ENCODE measurements at regions not wholly inside any gene's neighbourhood (a gene's known extent, or its start where the extent isn't known, plus 50 kb on each side); places are given as distances from the start of the nearest gene placed in this dataset.

GRCh38 chr9:2281031-2281802 is 266.1 kb downstream of the SMARCA2 start:
- peak overlapping the region; percentile 99 for H3K27ac ChIP-seq (ENCODE audit: low read depth)
- H3K27me3 ChIP-seq (ENCODE audit: insufficient read depth), result no peaks in the 10 kb centered on the region
- H2AFZ ChIP-seq, result no peak overlapping the region
- peak; percentile 98 for DNase-seq (ENCODE audit: low spot score)
- Mint-ChIP-seq H3K27ac (no peak overlapping the region), H3K27me3 (ENCODE audit: insufficient read depth, low read depth, poor library complexity) (peaks cover 9% of the 10 kb centered on the region), H3K36me3 (ENCODE audit: low read depth) (peaks cover 6% of the 10 kb centered on the region; the same call in 1 of the 3 replicates), H3K4me3 (no peak overlapping the region), H3K9me3 (no peaks in the 10 kb centered on the region; the same call in 2 of the 3 replicates), H3K4me1 (peaks cover 30% of the 10 kb centered on the region)
- H3K4me2 ChIP-seq, result peak overlapping the region; percentile 13; the same call in 1 of the 2 replicates
- ATAC-seq, result peak; percentile 97
- peaks cover 28% of the 10 kb centered on the region for H3K4me1 ChIP-seq (ENCODE audit: insufficient read depth)
- no peaks in the 10 kb centered on the region for H4K20me1 ChIP-seq (replicated peaks; ENCODE audit: insufficient read depth)
- no peaks in the 10 kb centered on the region for H3K9me2 ChIP-seq (ENCODE audit: insufficient read depth)
- peaks cover 11% of the 10 kb centered on the region for H3F3A ChIP-seq (replicated peaks; ENCODE audit: low read depth)
- H3K79me2 ChIP-seq (replicated peaks; ENCODE audit: insufficient read depth), result no peaks in the 10 kb centered on the region
- no peak for TF ChIP-seq ZNF114 (CRISPR knock-in tag; IDR thresholded peaks at IDR 0.05)
- TF ChIP-seq, protein P1, sequence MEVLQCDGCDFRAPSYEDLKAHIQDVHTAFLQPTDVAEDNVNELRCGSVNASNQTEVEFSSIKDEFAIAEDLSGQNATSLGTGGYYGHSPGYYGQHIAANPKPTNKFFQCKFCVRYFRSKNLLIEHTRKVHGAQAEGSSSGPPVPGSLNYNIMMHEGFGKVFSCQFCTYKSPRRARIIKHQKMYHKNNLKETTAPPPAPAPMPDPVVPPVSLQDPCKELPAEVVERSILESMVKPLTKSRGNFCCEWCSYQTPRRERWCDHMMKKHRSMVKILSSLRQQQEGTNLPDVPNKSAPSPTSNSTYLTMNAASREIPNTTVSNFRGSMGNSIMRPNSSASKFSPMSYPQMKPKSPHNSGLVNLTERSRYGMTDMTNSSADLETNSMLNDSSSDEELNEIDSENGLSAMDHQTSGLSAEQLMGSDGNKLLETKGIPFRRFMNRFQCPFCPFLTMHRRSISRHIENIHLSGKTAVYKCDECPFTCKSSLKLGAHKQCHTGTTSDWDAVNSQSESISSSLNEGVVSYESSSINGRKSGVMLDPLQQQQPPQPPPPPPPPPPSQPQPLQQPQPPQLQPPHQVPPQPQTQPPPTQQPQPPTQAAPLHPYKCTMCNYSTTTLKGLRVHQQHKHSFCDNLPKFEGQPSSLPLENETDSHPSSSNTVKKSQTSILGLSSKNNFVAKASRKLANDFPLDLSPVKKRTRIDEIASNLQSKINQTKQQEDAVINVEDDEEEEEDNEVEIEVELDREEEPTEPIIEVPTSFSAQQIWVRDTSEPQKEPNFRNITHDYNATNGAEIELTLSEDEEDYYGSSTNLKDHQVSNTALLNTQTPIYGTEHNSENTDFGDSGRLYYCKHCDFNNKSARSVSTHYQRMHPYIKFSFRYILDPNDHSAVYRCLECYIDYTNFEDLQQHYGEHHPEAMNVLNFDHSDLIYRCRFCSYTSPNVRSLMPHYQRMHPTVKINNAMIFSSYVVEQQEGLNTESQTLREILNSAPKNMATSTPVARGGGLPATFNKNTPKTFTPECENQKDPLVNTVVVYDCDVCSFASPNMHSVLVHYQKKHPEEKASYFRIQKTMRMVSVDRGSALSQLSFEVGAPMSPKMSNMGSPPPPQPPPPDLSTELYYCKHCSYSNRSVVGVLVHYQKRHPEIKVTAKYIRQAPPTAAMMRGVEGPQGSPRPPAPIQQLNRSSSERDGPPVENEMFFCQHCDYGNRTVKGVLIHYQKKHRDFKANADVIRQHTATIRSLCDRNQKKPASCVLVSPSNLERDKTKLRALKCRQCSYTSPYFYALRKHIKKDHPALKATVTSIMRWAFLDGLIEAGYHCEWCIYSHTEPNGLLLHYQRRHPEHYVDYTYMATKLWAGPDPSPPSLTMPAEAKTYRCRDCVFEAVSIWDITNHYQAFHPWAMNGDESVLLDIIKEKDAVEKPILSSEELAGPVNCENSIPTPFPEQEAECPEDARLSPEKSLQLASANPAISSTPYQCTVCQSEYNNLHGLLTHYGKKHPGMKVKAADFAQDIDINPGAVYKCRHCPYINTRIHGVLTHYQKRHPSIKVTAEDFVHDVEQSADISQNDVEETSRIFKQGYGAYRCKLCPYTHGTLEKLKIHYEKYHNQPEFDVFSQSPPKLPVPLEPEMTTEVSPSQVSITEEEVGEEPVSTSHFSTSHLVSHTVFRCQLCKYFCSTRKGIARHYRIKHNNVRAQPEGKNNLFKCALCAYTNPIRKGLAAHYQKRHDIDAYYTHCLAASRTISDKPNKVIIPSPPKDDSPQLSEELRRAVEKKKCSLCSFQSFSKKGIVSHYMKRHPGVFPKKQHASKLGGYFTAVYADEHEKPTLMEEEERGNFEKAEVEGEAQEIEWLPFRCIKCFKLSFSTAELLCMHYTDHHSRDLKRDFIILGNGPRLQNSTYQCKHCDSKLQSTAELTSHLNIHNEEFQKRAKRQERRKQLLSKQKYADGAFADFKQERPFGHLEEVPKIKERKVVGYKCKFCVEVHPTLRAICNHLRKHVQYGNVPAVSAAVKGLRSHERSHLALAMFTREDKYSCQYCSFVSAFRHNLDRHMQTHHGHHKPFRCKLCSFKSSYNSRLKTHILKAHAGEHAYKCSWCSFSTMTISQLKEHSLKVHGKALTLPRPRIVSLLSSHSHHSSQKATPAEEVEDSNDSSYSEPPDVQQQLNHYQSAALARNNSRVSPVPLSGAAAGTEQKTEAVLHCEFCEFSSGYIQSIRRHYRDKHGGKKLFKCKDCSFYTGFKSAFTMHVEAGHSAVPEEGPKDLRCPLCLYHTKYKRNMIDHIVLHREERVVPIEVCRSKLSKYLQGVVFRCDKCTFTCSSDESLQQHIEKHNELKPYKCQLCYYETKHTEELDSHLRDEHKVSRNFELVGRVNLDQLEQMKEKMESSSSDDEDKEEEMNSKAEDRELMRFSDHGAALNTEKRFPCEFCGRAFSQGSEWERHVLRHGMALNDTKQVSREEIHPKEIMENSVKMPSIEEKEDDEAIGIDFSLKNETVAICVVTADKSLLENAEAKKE (CRISPR knock-in tag; IDR thresholded peaks at IDR 0.05), result 0 out of 2 replicates have a peak, but pooled peaks have one; percentile 28
- TF ChIP-seq EZH2phosphoT487 (IDR thresholded peaks at IDR 0.05; ENCODE audit: unreplicated experiment), result no peak
- no peak for TF ChIP-seq POLR2AphosphoS5 (IDR thresholded peaks at IDR 0.05; ENCODE audit: low read depth)
- TF ChIP-seq CREB1 (CRISPR knock-in tag; IDR thresholded peaks at IDR 0.05; ENCODE audit: low read depth), result peak; percentile 46; the same call in 1 of the 2 replicates
- peak; percentile 95 for TF ChIP-seq NANOG (IDR thresholded peaks at IDR 0.05; ENCODE audit: borderline replicate concordance)
- peak; percentile 25; the same call in 1 of the 2 replicates for TF ChIP-seq ETS1 (IDR thresholded peaks at IDR 0.05)
- TF ChIP-seq EZH2 (IDR thresholded peaks at IDR 0.05; ENCODE audit: low read depth, unreplicated experiment), result no peak
- TF ChIP-seq ZNF331 (CRISPR knock-in tag; IDR thresholded peaks at IDR 0.05; ENCODE audit: low read depth), result no peak
- TF ChIP-seq, protein P2, sequence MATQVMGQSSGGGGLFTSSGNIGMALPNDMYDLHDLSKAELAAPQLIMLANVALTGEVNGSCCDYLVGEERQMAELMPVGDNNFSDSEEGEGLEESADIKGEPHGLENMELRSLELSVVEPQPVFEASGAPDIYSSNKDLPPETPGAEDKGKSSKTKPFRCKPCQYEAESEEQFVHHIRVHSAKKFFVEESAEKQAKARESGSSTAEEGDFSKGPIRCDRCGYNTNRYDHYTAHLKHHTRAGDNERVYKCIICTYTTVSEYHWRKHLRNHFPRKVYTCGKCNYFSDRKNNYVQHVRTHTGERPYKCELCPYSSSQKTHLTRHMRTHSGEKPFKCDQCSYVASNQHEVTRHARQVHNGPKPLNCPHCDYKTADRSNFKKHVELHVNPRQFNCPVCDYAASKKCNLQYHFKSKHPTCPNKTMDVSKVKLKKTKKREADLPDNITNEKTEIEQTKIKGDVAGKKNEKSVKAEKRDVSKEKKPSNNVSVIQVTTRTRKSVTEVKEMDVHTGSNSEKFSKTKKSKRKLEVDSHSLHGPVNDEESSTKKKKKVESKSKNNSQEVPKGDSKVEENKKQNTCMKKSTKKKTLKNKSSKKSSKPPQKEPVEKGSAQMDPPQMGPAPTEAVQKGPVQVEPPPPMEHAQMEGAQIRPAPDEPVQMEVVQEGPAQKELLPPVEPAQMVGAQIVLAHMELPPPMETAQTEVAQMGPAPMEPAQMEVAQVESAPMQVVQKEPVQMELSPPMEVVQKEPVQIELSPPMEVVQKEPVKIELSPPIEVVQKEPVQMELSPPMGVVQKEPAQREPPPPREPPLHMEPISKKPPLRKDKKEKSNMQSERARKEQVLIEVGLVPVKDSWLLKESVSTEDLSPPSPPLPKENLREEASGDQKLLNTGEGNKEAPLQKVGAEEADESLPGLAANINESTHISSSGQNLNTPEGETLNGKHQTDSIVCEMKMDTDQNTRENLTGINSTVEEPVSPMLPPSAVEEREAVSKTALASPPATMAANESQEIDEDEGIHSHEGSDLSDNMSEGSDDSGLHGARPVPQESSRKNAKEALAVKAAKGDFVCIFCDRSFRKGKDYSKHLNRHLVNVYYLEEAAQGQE (IDR thresholded peaks at IDR 0.05; ENCODE audit: unreplicated experiment), result no peak
- no peak for TF ChIP-seq STAT1 (IDR thresholded peaks at IDR 0.05; ENCODE audit: unreplicated experiment)
- no peak for TF ChIP-seq JUNB (IDR thresholded peaks at IDR 0.05; ENCODE audit: unreplicated experiment)
- TF ChIP-seq, protein P3, sequence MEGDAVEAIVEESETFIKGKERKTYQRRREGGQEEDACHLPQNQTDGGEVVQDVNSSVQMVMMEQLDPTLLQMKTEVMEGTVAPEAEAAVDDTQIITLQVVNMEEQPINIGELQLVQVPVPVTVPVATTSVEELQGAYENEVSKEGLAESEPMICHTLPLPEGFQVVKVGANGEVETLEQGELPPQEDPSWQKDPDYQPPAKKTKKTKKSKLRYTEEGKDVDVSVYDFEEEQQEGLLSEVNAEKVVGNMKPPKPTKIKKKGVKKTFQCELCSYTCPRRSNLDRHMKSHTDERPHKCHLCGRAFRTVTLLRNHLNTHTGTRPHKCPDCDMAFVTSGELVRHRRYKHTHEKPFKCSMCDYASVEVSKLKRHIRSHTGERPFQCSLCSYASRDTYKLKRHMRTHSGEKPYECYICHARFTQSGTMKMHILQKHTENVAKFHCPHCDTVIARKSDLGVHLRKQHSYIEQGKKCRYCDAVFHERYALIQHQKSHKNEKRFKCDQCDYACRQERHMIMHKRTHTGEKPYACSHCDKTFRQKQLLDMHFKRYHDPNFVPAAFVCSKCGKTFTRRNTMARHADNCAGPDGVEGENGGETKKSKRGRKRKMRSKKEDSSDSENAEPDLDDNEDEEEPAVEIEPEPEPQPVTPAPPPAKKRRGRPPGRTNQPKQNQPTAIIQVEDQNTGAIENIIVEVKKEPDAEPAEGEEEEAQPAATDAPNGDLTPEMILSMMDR (conservative IDR thresholded peaks at IDR 0.05; ENCODE audit: low read depth in 2 of 2), result no peak
- H3K36me3 ChIP-seq (ENCODE audit: insufficient read depth), result no peaks in the 10 kb centered on the region
- no peak overlapping the region for H3K4me3 ChIP-seq
